PC-9 (cell line): ENCODE measurements at regions not wholly inside any gene's neighbourhood (a gene's known extent, or its start where the extent isn't known, plus 50 kb on each side); places are given as distances from the start of the nearest gene placed in this dataset.
"Not testable (repeated sequence)": the region's sequence is repeated elsewhere in the genome, so short reads cannot be mapped to it uniquely, and the experiment has no call there.

Experiments used
- BruUV-seq: library from RNA; stranded (reverse); fragments of 400-500 nt; replicated peaks from 2 replicates; lab custom pipeline; 2021; lab: Mats Ljungman, UMichigan
- CTCF ChIA-PET: fragments of 300-600 bp; sonication (Branson Sonifier 250); formaldehyde crosslinking; loops from one replicate; lab custom pipeline; 2022; ENCODE audit warnings: antibody characterized with exemption; lab: Charles Lee
- POLR2A ChIA-PET: fragments of 300-600 bp; sonication (Branson Sonifier 250); formaldehyde crosslinking; loops from one replicate; lab custom pipeline; 2022; ENCODE audit warnings: antibody characterized with exemption; ENCODE audit not compliant: unreplicated experiment; lab: Charles Lee
- DNase-seq, 2 experiments: peaks; one replicate each; pipeline versions ENCODE4 v3.0.0 to v3.0.0-alpha.2; 2015 to 2022; ENCODE audit warnings: mixed read lengths in 1 of 2
- H2AFZ ChIP-seq: fragments of 200-600 bp; sonication (generic); 2 replicates; pipeline ENCODE4 v1.8.1; 2017; ENCODE audit warnings: antibody characterized with exemption
- H3F3A ChIP-seq: fragments of 200-600 bp; sonication (generic); 2 replicates; pipeline ENCODE4 v1.8.1; 2017; ENCODE audit warnings: antibody characterized with exemption, mild to moderate bottlenecking, low read depth; ENCODE audit not compliant: insufficient read depth
- H3K27ac ChIP-seq: fragments of 200-600 bp; sonication (generic); 2 replicates; pipeline ENCODE4 v1.6.1; 2016; ENCODE audit warnings: mixed run types
- H3K27me3 ChIP-seq: fragments of 200-600 bp; sonication (generic); 2 replicates; pipeline ENCODE4 v1.6.1; 2016; ENCODE audit warnings: low read depth, mixed run types; ENCODE audit not compliant: insufficient read depth
- H3K36me3 ChIP-seq: fragments of 200-600 bp; sonication (generic); 2 replicates; pipeline ENCODE4 v1.6.1; 2016; ENCODE audit warnings: low read depth, mixed run types
- H3K4me1 ChIP-seq: fragments of 200-600 bp; sonication (generic); replicated peaks from 2 replicates; pipeline ENCODE4 v1.6.1; 2016; ENCODE audit warnings: mixed run types; ENCODE audit not compliant: insufficient read depth
- H3K4me2 ChIP-seq: fragments of 200-600 bp; sonication (generic); 2 replicates; pipeline ENCODE4 v1.6.1; 2017; ENCODE audit warnings: mixed run types
- H3K4me3 ChIP-seq: fragments of 200-600 bp; sonication (generic); 2 replicates; pipeline ENCODE4 v1.6.1; 2016; ENCODE audit warnings: mixed run types
- H3K79me2 ChIP-seq: fragments of 200-600 bp; sonication (generic); 2 replicates; pipeline ENCODE4 v1.6.1; 2017; ENCODE audit warnings: low read depth, mixed run types
- H3K9me2 ChIP-seq: fragments of 200-600 bp; sonication (generic); 2 replicates; pipeline ENCODE4 v1.8.1; 2017; ENCODE audit warnings: mild to moderate bottlenecking; ENCODE audit not compliant: insufficient read depth
- H3K9me3 ChIP-seq: fragments of 200-600 bp; sonication (generic); 2 replicates; pipeline ENCODE4 v1.8.1; 2016; ENCODE audit warnings: low read depth; ENCODE audit not compliant: insufficient read depth
- H4K20me1 ChIP-seq: fragments of 200-600 bp; sonication (generic); 2 replicates; pipeline ENCODE4 v1.8.1; 2017; ENCODE audit not compliant: insufficient read depth
- EZH2 ChIP-seq: fragments of 200-600 bp; sonication (generic); IDR thresholded peaks from 2 replicates; pipeline ENCODE4 v1.8.0; 2017; ENCODE audit warnings: antibody characterized with exemption, low read depth
- intact Hi-C: fragments of 100-400 bp; cut with micrococcal nuclease; formaldehyde crosslinking; loops from one replicate; pipeline ENCODE4 v1.10.0; 2022; ENCODE audit not compliant: unreplicated experiment
- TF ChIP-seq, protein P1 (sequence below): fragments of 200-600 bp; sonication (generic); conservative IDR thresholded peaks from 2 replicates; pipeline ENCODE4 v1.6.1; 2017; ENCODE audit warnings: mixed run types, antibody characterized with exemption, mild to moderate bottlenecking, moderate library complexity

DNA sequence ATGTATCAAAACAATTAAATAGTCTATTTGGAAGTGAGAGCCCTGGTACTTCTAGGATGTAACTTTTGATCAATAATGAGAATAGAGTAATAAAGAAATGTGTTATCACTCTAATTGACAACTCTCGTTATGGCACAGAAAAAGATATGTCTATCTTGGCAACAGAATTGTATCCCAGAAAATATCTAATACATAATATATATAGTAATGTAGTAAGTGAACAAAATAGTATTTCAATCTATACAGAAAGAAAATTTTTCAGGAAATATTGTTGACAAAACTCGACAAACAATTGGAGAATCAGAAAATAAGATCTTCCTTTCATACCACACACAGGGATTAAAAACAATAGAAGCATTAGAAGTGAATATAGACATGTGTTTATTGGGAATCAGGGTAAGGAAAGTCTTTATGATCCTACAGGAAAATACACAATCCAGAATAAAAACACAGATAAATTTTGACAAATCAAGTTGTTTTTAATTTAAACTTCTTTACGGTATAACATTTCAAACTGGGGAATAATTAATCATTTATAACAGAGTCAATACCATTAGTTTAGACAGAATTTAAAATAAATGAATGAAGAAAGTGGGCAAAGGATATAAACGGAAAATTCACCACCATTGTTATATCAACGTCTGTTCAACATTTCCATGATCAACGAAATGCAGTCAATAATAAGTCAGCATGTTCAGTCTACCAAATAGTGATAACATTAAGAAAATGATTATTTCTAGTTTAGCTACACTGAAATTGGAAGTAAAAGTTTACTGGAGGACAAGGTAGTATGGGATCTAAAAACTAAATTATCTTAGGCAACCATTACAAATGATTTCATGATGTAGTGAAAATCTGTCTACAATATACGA is 1526.5 kb upstream of the TPTE start:
- Histone ChIP-seq H3K4me3 (no peak overlapping the region), H2AFZ (no peak overlapping the region), H3K27ac (no peak overlapping the region), H4K20me1 (no peaks in the 10 kb centered on the region), H3K27me3 (peaks cover 71% of the 10 kb centered on the region), H3K4me2 (no peak overlapping the region), H3K79me2 (no peaks in the 10 kb centered on the region), H3K36me3 (no peaks in the 10 kb centered on the region), H3K4me1 (no peaks in the 10 kb centered on the region), H3F3A (no peaks in the 10 kb centered on the region), H3K9me2 (no peaks in the 10 kb centered on the region), H3K9me3 (no peaks in the 10 kb centered on the region)
- intact Hi-C loops = no loop called here
- BruUV-seq = no TSS peak
- ChIA-PET POLR2A (no interaction called here), CTCF (no interaction called here)
- TF ChIP-seq, protein P1, sequence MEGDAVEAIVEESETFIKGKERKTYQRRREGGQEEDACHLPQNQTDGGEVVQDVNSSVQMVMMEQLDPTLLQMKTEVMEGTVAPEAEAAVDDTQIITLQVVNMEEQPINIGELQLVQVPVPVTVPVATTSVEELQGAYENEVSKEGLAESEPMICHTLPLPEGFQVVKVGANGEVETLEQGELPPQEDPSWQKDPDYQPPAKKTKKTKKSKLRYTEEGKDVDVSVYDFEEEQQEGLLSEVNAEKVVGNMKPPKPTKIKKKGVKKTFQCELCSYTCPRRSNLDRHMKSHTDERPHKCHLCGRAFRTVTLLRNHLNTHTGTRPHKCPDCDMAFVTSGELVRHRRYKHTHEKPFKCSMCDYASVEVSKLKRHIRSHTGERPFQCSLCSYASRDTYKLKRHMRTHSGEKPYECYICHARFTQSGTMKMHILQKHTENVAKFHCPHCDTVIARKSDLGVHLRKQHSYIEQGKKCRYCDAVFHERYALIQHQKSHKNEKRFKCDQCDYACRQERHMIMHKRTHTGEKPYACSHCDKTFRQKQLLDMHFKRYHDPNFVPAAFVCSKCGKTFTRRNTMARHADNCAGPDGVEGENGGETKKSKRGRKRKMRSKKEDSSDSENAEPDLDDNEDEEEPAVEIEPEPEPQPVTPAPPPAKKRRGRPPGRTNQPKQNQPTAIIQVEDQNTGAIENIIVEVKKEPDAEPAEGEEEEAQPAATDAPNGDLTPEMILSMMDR = no peak
- no peak for TF ChIP-seq EZH2
- DNase-seq = peak in 1 of 2 experiments; percentile 25

GRCh38 chr21:8996487-8996968 is 1524.9 kb upstream of the TPTE start:
- intact Hi-C loops, H3K4me2 ChIP-seq, H3K4me3 ChIP-seq, H4K20me1 ChIP-seq, DNase-seq, H3K36me3 ChIP-seq, BruUV-seq, H3K4me1 ChIP-seq, CTCF ChIA-PET, H3F3A ChIP-seq, H3K9me2 ChIP-seq, H3K79me2 ChIP-seq, H3K9me3 ChIP-seq, POLR2A ChIA-PET, H3K27ac ChIP-seq, H2AFZ ChIP-seq: not testable (repeated sequence)
- H3K27me3 ChIP-seq = peaks cover 57% of the 10 kb centered on the region

- CTCF ChIA-PET = no interaction called here
- TF ChIP-seq EZH2 = no peak
- TF ChIP-seq, protein P1 = no peak
- no peaks in the 10 kb centered on the region for H3F3A ChIP-seq
- no peaks in the 10 kb centered on the region for H3K36me3 ChIP-seq
- no peak for DNase-seq
- no TSS peak for BruUV-seq
- H3K27ac ChIP-seq = no peak overlapping the region
- H2AFZ ChIP-seq = no peak overlapping the region
- intact Hi-C loops = no loop called here
- no peaks in the 10 kb centered on the region for H3K9me3 ChIP-seq
- H3K4me2 ChIP-seq = no peak overlapping the region
- H4K20me1 ChIP-seq = no peaks in the 10 kb centered on the region
- no peaks in the 10 kb centered on the region for H3K4me1 ChIP-seq
- H3K4me3 ChIP-seq = no peak overlapping the region
- H3K9me2 ChIP-seq = no peaks in the 10 kb centered on the region
- H3K27me3 ChIP-seq = peaks cover 52% of the 10 kb centered on the region
- POLR2A ChIA-PET = no interaction called here
- H3K79me2 ChIP-seq = no peaks in the 10 kb centered on the region
Measured at GRCh38 chr21:8997011-8997440, 1524.4 kb upstream of the TPTE start.

DNA sequence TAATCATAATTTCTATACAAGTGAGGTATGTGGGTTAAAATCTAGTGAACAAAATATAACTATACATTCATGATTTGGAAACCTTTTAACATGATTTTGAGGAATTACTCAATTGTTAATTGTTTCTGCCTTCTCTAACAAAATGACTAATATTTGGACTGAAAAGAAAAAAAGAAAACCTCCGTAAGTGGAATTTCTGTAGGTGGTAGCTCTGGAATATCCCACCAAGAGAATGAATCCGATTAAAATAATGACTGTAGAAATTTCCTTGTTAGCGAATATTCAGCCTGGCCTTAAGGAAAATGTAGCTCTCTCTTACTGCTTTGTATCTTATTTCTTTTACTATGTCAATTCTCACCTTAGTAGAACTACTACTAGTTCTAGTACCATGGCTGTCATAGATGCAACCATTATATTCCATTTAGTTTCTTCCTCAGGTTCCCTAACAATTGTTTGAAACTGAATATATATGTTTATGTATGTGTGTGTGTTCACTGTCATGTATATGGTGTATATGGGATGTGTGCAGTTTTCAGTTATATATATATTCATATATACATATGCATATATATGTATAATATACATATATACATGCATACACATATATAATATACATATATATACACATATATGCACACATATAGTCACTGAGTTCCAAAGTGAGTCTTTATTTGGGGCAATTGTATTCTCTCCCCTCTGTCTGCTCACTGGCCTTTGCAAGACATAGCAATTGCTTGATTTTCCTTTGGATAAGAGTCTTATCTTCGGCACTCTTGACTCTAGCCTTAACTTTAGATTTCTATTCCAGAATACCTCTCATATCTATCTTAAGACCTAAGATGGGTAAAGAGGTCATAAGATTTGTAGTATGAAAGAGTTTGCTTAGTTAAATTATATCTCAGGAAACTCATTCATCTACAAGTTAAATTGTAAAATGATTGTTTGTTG is 1523.7 kb upstream of the TPTE start:
- H3K27me3 ChIP-seq = peaks cover 45% of the 10 kb centered on the region
- H3F3A ChIP-seq, BruUV-seq, H3K36me3 ChIP-seq, H3K4me2 ChIP-seq, H3K9me3 ChIP-seq, H3K27ac ChIP-seq, DNase-seq, intact Hi-C loops, POLR2A ChIA-PET, H3K4me3 ChIP-seq, H3K9me2 ChIP-seq, H4K20me1 ChIP-seq, H3K4me1 ChIP-seq, CTCF ChIA-PET, H3K79me2 ChIP-seq, H2AFZ ChIP-seq: not testable (repeated sequence)

GRCh38 chr21:8998480-8998879 is 1522.9 kb upstream of the TPTE start:
- H3K4me3 ChIP-seq, H2AFZ ChIP-seq, H3K9me2 ChIP-seq, H3K79me2 ChIP-seq, H3F3A ChIP-seq, H3K4me1 ChIP-seq, intact Hi-C loops, CTCF ChIA-PET, POLR2A ChIA-PET, H4K20me1 ChIP-seq, H3K27ac ChIP-seq, H3K36me3 ChIP-seq, H3K9me3 ChIP-seq, H3K4me2 ChIP-seq, BruUV-seq: not testable (repeated sequence)
- peak in 1 of 2 experiments; percentile 33 for DNase-seq
- peaks cover 40% of the 10 kb centered on the region for H3K27me3 ChIP-seq
